Ascending aorta (tissue), 2 donors: ENCODE measurements at regions not wholly inside any gene's neighbourhood (a gene's known extent, or its start where the extent isn't known, plus 50 kb on each side); places are given as distances from the start of the nearest gene placed in this dataset.
"Not testable (repeated sequence)": the region's sequence is repeated elsewhere in the genome, so short reads cannot be mapped to it uniquely, and the experiment has no call there.

Source experiments
- DNase-seq, 2 donors: peaks; one replicate each; pipeline ENCODE4 v3.0.0-alpha.2; 2019; ENCODE audit warnings: low spot score in 2 of 2
- H3K27ac ChIP-seq, 2 donors: fragments of 200-600 bp; sonication (generic); one replicate each; pipeline ENCODE4 v1.5.1; 2016 to 2017; ENCODE audit warnings: mild to moderate bottlenecking in 1 of 2
- H3K27me3 ChIP-seq: fragments of 200-600 bp; sonication (generic); one replicate; pipeline ENCODE4 v1.5.1; 2017
- H3K36me3 ChIP-seq, 2 donors: fragments of 200-600 bp; sonication (generic); one replicate each; pipeline ENCODE4 v1.5.1; 2016
- H3K4me1 ChIP-seq, 2 donors: fragments of 200-600 bp; sonication (generic); one replicate each; pipeline ENCODE4 v1.5.1; 2016 to 2017; ENCODE audit warnings: mild to moderate bottlenecking in 1 of 2
- H3K4me3 ChIP-seq, 2 donors: fragments of 200-600 bp; sonication (generic); one replicate each; pipeline ENCODE4 v1.5.1; 2016 to 2017; ENCODE audit warnings: mild to moderate bottlenecking in 1 of 2
- H3K9me3 ChIP-seq, 2 donors: fragments of 200-600 bp; sonication (generic); one replicate each; pipeline ENCODE4 v1.5.1; 2016
- intact Hi-C: fragments of 100-400 bp; cut with DNase I; formaldehyde crosslinking; loops from one replicate; pipeline ENCODE4 v1.15.1; 2023
- TF ChIP-seq, protein P1 (sequence below), 3 experiments: fragments of 200-600 bp in 2 of 3; fragments of 450-650 bp in 1 of 3; sonication (generic) in 2 of 3; IDR thresholded peaks; one replicate each; pipeline ENCODE4 v1.5.1; 2016 to 2019; ENCODE audit warnings: antibody characterized with exemption in 3 of 3, mild to moderate bottlenecking in 1 of 3, moderate library complexity in 1 of 3

DNA sequence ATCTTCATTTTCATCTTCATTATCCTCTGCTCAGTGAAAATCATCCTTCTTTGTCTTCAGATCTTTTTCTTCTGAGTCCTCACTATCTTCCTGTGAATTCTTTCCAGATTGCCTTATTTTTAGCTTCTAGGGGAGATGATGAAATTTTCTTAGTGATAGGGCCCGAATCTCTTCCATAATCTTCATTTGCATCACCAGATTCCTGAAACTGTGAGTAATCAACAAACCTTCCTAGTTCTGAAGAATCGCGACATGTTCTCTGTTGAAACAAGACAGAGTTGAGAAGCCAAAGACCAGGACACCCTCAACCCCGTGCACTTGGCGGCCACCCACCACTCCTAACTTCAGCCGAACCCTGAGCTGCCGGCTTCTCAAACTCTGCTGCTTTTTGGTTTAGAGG lies 92.8 kb upstream of the CDC42BPA start:
- Histone ChIP-seq H3K27me3 (no peaks in the 10 kb centered on the region), H3K4me3 (no peak overlapping the region), H3K4me1 (peaks cover 0 to 7% of the 10 kb centered on the region in 2 donors), H3K36me3 (no peaks in the 10 kb centered on the region), H3K27ac (no peak overlapping the region), H3K9me3 (no peaks in the 10 kb centered on the region)
- no peak for DNase-seq
- intact Hi-C loops: no loop called here
- TF ChIP-seq, protein P1, sequence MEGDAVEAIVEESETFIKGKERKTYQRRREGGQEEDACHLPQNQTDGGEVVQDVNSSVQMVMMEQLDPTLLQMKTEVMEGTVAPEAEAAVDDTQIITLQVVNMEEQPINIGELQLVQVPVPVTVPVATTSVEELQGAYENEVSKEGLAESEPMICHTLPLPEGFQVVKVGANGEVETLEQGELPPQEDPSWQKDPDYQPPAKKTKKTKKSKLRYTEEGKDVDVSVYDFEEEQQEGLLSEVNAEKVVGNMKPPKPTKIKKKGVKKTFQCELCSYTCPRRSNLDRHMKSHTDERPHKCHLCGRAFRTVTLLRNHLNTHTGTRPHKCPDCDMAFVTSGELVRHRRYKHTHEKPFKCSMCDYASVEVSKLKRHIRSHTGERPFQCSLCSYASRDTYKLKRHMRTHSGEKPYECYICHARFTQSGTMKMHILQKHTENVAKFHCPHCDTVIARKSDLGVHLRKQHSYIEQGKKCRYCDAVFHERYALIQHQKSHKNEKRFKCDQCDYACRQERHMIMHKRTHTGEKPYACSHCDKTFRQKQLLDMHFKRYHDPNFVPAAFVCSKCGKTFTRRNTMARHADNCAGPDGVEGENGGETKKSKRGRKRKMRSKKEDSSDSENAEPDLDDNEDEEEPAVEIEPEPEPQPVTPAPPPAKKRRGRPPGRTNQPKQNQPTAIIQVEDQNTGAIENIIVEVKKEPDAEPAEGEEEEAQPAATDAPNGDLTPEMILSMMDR (IDR thresholded peaks at IDR 0.05): no peak

DNA sequence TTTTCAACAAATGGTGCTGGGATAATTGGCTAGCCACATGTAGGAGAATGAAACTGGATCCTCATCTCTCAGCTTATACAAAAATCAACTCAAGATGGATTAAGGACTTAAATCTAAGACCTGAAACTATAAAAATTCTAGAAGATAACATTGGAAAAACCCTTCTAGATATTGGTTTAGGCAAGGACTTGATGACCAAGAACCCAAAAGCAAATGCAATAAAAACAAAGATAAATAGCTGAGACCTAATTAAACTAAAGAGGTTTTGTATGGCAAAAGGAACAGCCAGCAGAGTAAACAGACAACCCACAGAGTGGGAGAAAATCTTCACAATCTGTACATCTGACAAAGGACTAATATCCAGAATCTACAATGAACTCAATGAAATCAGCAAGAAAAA lies 88.0 kb upstream of the CDC42BPA start:
- H3K36me3 ChIP-seq, H3K27ac ChIP-seq, intact Hi-C loops, H3K27me3 ChIP-seq, H3K4me1 ChIP-seq, DNase-seq, H3K4me3 ChIP-seq, H3K9me3 ChIP-seq: not testable (repeated sequence)

DNA sequence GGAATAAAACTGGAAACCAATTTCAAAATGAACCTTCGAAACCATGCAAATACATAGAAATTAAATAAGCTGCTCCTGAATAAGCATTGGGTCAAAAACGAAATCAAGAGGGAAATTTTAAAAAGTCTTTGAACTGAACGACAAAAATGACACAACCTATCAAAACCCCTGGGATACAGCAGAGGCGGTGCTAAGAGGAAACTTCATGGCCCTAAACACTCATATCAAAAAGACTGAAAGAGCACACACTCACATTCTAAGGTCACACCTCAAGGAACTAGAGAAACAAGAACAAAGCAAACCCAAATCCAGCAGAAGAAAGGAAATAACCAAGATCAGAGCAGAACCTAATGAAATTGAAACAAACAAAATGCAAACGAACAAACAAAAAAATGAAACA lies 85.2 kb upstream of the CDC42BPA start:
- H3K27ac ChIP-seq: no peak overlapping the region
- no peak overlapping the region for H3K4me3 ChIP-seq
- H3K4me1 ChIP-seq: no peaks in the 10 kb centered on the region
- no peaks in the 10 kb centered on the region for H3K9me3 ChIP-seq
- TF ChIP-seq, protein P1 (IDR thresholded peaks at IDR 0.05): no peak
- intact Hi-C loops: no loop called here
- H3K36me3 ChIP-seq: no peaks in the 10 kb centered on the region
- no peak for DNase-seq
- no peaks in the 10 kb centered on the region for H3K27me3 ChIP-seq

DNA sequence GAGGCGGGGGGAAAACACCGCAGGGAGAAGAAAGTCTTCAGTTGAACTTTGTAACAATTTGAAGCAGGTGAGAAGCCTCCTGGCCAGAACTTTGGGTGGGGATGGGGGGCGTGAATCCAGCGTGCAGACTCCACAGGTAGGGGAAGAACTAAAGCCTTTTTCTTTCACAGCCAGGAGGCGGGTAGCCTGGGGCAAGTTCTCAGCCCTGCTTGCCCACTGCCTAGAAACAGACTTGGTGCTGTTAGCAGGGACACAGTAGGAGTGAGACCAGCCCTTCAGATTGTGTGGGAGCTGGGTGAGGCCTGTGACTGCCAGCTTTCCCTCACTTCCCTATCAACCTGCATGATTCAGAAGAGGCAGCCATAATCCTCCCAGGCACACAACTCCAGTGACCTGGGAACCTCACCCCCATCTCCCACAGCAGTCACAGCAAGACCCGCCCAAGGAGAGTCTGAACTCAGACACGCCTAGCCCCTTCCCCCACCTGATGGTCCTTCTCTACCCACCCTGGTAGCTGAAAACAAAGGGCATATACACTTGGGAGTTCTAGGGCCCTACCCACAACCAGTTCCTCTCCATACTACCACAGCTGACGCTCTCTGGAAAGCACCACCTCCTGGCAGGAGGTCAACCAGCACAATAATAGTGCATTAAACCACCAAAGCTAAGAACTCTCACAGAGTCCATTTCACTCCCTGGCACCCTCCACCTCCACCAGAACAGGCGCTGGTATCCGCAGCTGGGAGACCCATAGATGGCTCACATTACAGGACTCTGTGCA lies 83.5 kb upstream of the CDC42BPA start:
- DNase-seq: no peak
- Histone ChIP-seq H3K36me3 (no peaks in the 10 kb centered on the region), H3K9me3 (no peaks in the 10 kb centered on the region), H3K4me1 (no peaks in the 10 kb centered on the region), H3K27me3 (no peaks in the 10 kb centered on the region), H3K4me3 (no peak overlapping the region), H3K27ac (no peak overlapping the region)
- TF ChIP-seq, protein P1 (IDR thresholded peaks at IDR 0.05): no peak
- intact Hi-C loops: no loop called here

DNA sequence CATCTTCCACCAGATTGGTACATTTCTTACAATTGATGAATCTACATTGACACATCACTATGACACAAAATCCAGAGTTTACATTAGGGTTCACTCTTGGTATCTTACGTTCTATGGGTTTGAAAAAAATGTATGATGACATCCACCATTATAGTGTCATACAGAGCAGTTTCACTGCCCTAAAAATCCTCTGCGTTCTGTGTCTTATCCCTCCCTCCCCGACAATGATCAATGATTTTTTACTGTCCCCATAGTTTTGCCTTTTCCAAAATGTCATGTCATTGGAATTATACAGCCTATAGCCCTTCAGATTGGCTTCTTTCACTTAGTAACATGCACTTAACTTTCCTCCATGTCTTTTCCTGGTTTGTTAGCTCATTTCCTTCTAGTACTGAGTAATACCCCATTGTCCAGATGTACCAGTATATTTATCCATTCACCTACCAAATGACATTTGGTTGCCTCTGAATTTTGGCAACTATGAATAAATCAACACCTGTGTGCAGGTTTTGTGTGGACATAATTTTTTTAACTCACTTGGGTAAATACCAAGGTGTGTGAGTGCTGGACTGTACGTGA lies 80.9 kb upstream of the CDC42BPA start:
- no peak overlapping the region for H3K4me3 ChIP-seq
- no peak for DNase-seq
- H3K27ac ChIP-seq: no peak overlapping the region
- H3K9me3 ChIP-seq: no peaks in the 10 kb centered on the region
- TF ChIP-seq, protein P1 (IDR thresholded peaks at IDR 0.05): no peak
- no peaks in the 10 kb centered on the region for H3K4me1 ChIP-seq
- intact Hi-C loops: no loop called here
- H3K27me3 ChIP-seq: no peaks in the 10 kb centered on the region
- H3K36me3 ChIP-seq: no peaks in the 10 kb centered on the region

DNA sequence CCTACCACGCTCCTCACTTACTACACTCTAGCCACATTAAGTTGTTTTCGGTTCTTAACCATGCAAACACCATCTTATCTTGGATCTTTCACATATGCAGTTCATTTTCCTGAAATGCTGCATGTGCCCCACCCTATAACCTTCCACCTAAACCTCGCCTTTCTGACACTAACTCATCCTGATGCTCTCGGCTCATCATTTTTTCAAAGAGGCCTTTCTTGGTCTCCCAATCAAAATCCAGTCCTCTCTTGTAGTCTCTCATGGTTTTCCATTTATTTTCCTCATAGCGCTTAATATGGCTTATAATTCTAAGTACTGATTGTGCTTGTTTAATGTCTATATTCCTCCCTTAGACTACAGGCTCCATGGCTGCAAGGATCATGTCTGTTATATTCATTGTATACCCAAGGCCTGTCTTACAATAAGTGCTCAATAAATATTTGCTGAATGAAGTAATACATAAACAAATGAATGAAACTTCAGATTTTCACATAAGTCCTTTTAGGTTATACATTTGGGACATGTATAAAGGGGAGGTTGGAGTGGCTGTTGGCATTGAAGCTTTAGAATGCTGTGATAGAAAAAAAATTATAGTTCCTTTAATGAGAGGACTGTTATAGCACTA lies 79.2 kb upstream of the CDC42BPA start:
- intact Hi-C loops: no loop called here
- TF ChIP-seq, protein P1 (IDR thresholded peaks at IDR 0.05): no peak
- H3K27me3 ChIP-seq: no peaks in the 10 kb centered on the region
- no peak overlapping the region for H3K4me3 ChIP-seq
- no peaks in the 10 kb centered on the region for H3K4me1 ChIP-seq
- H3K27ac ChIP-seq: no peak overlapping the region
- no peak for DNase-seq
- H3K9me3 ChIP-seq: no peaks in the 10 kb centered on the region
- no peaks in the 10 kb centered on the region for H3K36me3 ChIP-seq
